Right forelimb (tissue), 1 donor: ENCODE measurements at regions not wholly inside any gene's neighbourhood (a gene's known extent, or its start where the extent isn't known, plus 50 kb on each side); places are given as distances from the start of the nearest gene placed in this dataset.

ENCODE experiments used
- DNase-seq: peaks from one replicate; pipeline ENCODE4 v3.0.0-alpha.2; 2018

- no peak for DNase-seq
These were observed 86.4 kb upstream of the IGSF21 start for GRCh38 chr1:18021242-18021641.

DNA sequence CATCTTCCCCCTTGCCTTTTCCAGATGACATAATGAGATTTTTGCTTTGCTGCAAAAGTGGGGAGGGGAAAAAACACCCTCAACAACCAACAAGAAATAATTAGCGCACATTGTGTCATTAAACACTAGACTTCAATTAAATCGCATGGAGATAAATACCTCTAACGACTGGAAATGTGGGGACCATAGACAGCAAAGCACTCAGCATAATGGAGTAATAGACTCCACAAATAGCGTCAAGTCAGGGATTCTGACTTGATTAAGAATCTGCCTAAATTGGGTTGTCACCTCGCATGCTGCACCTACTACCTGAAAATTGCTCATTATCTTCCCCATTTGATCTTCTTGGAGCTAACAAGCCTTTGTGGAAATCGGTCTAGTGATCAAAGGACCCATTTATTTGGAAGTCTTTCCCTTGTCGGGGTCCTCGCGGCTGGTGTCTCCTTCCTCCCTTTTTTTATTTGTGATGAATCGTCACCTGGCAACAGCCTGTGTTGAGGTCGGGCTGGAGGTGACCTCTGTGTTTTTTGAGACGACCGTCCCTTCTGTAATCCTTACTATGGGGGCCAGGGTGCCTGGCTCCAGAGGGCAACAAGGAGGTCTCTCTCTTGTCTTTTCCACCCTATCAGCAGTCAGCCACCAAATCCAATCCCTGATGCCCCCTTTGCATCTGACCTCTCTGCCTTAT is 75.3 kb upstream of the IGSF21 start:
- no peak for DNase-seq

- DNase-seq, result no peak
These were observed 72.5 kb upstream of the IGSF21 start for GRCh38 chr1:18035145-18035544.

DNA sequence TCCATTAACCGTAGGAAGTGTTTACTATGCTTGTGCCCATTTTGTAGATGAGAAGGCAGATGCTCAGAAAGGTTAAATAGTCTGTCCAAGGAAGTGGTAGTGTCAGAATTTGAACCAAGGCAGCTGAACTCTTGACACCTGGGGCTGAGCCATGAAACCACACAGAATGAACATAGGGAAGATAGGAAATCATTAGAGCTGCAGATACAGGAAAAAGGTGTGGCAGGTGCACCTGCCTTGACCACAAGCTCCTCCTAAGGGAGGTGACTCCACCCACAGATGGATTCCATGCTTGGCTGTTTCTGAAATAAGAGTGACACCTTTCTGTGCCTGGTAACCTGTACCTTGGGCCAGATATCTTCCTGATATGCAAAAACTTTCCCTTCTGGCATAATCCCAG is 69.9 kb upstream of the IGSF21 start:
- DNase-seq, result no peak

DNA sequence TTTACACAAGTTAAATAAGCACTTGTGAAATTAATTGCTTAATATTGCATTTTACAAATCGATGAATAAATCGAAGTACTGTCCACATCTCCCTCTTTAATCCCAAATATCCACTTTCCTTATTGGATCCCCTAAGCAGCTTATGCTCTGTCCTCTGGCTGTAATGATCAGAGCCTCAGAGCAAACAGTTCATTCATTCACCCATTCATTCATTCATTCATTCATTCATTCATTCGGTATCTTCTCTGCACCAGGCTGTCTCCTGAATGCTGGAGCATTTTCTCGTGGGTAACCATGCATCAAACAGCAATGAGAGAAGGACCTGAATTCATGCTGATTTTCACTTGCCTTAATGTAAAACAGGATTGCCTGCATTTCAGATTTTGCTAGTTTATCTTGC is 69.5 kb upstream of the IGSF21 start:
- DNase-seq, result no peak

- no peak for DNase-seq
These were observed 68.5 kb upstream of the IGSF21 start for GRCh38 chr1:18039102-18039501.

- no peak for DNase-seq
These were observed 66.5 kb upstream of the IGSF21 start for GRCh38 chr1:18041102-18041501.

DNA sequence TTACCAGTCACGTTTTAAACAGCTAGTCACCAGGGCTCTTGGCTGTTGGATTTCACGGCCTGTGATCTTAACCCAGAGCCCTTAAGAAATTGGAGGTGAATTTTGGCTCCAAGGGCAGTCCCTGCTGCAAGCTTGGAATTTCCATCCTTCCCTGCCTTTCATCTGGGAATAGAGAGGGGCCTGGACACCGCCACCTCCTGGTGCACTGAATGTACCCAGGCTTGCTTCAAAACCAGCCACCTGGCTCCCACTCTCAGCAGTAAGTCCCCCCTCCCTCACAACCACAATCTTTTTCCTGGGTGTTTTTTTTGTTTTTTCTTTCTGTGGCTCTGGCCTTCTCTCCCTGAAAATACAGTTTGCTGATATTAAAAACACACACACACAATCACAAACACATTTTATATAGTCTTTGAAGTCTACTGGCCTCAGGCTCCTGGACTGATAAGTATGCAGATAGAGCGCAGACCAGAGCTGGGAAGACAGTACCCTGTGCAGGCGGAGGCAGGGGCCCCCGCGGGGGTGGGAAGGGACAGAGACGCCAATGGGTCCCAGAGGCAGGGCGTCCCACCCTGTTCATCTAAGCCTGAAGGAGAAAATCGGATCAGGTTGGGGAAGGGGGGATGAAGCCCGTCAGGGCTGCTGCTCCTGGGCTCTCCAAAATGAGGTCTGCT is 65.8 kb upstream of the IGSF21 start:
- DNase-seq, result no peak

- DNase-seq, result no peak
These were observed 63.7 kb upstream of the IGSF21 start for GRCh38 chr1:18043871-18044270.

- DNase-seq, result no peak
These were observed 62.4 kb upstream of the IGSF21 start for GRCh38 chr1:18045203-18045602.

GRCh38 chr1:18045621-18046020 is 62.0 kb upstream of the IGSF21 start:
- DNase-seq, result no peak

GRCh38 chr1:18047122-18047521 is 60.5 kb upstream of the IGSF21 start:
- DNase-seq, result no peak

DNA sequence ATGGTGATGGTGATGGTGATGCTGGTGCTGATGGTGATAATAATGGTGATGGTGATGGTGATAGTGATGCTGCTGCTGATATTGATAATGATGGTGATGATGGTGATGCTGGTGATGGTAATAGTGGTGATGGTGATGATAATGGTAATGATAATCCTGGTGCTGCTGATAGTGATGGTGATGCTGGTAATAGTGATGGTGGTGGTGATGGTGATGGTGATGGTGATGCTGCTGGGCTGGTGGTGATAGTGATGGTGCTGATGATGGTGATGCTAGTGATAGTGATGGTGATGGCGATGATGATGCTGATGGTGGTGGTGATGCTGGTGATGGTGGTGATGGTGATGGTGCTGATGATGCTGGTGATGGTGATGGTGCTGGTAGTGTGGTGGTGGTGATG is 58.4 kb upstream of the IGSF21 start:
- DNase-seq, result no peak

- DNase-seq, result no peak
These were observed 54.9 kb upstream of the IGSF21 start for GRCh38 chr1:18052671-18053070.

DNA sequence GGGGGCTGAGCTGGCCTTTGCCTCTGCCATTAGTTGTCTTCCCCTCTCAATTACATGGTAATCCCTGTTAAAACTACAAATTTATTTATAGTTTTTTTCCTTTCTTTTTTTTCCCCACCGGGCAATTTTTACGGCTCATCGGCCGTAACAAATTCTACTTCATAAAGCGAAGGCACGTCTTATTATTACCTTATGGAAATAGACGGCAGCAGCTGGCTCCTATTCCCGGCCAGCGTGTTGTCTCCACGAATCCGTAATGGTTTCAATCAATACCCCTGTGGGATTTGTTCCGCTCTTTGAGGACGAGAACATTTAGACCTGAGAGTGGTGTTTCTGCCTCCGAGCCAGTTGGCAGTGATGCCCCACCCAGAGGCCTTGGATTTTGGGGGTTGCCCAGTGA is 52.4 kb upstream of the IGSF21 start:
- no peak for DNase-seq

- no peak for DNase-seq
These were observed 51.1 kb upstream of the IGSF21 start for GRCh38 chr1:18056545-18056944.

DNA sequence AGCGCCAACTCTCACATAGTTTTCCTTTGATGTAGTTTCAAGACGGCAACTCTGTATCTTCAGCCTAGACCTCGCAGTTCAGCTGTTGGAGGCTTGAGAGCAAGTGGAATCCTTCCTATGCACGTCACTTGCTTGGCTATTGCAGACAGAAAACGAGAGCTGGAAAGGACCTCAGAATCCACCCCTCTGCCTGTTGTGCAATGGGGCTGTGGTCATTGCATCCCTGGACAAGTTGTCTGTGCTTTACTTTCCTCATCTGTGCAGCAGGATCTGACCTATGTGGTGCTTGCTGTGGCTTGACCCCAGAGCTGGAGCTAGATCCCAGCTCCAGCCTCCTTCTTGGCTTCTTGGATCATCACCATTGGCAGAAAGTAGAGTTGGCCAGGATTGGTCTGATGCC is 50.0 kb upstream of the IGSF21 start:
- no peak for DNase-seq
